ENCODE measurements at regions not wholly inside any gene's neighbourhood (a gene's known extent, or its start where the extent isn't known, plus 50 kb on each side); places are given as distances from the start of the nearest gene placed in this dataset.

GRCh38 chr17:13230350-13231264 is 212.8 kb upstream of the ELAC2 start:
- no peaks in the 10 kb centered on the region for H3K36me3 ChIP-seq (replicated peaks in 1 of 2; ENCODE audit: control extremely low read depth in 1 of 2, control insufficient read depth in 1 of 2, extremely low read depth in 1 of 2, insufficient read depth in 2 of 2, low read length in 1 of 2)
- Mint-ChIP-seq H3K4me1 (no peaks in the 10 kb centered on the region), H3K27ac (no peak overlapping the region), H3K27me3 (no peaks in the 10 kb centered on the region), H3K4me3 (no peak overlapping the region), H3K9me3 (ENCODE audit: insufficient read depth) (no peaks in the 10 kb centered on the region)
- ATAC-seq (ENCODE audit: low read depth) (no peak), DNase-seq (no peak)
- WGBS (ENCODE audit: insufficient coverage) = 74% methylated on average over 4 of the region's 11 CpGs
- no peaks in the 10 kb centered on the region for H4K20me1 ChIP-seq (ENCODE audit: control insufficient read depth, insufficient read depth, low read length, poor library complexity, severe bottlenecking)
- no peaks in the 10 kb centered on the region for H3K4me1 ChIP-seq (ENCODE audit: control insufficient read depth in 2 of 2, insufficient read depth in 2 of 2, low read length in 2 of 2)
- peaks cover 0 to 9% (median 0%) of the 10 kb centered on the region in 3 donors for H3K9me3 ChIP-seq (ENCODE audit: control extremely low read depth in 1 of 3, control insufficient read depth in 2 of 3, insufficient read depth in 1 of 3, low read length in 2 of 3)
- intact Hi-C loops (cut with micrococcal nuclease) = no loop called here
- no peak overlapping the region for H3K27ac ChIP-seq (ENCODE audit: low read length in 2 of 2)
- H3K79me2 ChIP-seq (ENCODE audit: control insufficient read depth, insufficient read depth, low read length) = no peaks in the 10 kb centered on the region
- no peaks in the 10 kb centered on the region for H3K27me3 ChIP-seq (replicated peaks in 1 of 4; ENCODE audit: control extremely low read depth in 1 of 4, control insufficient read depth in 3 of 4, insufficient read depth in 4 of 4, low read length in 3 of 4)
- no peak overlapping the region for H2AFZ ChIP-seq (ENCODE audit: insufficient read depth, low read depth, low read length, poor library complexity, severe bottlenecking)
- no peak overlapping the region for H3K9ac ChIP-seq (ENCODE audit: low read length)
- H3K4me3 ChIP-seq (ENCODE audit: control extremely low read depth in 1 of 5, extremely low read depth in 1 of 5, insufficient read depth in 1 of 5, low read depth in 2 of 5, low read length in 4 of 5) = no peak overlapping the region
- no peak overlapping the region for H3K4me2 ChIP-seq (replicated peaks; ENCODE audit: low read depth, low read length, poor library complexity, severe bottlenecking)
- ChIA-PET POLR2A (no interaction called here), CTCF (interaction anchor here (1.8 kb wide), 1 partner anchor 201 kb away, joined by 5 read pairs; no protein-coding TSS in a partner anchor)
- TF ChIP-seq, protein P1, sequence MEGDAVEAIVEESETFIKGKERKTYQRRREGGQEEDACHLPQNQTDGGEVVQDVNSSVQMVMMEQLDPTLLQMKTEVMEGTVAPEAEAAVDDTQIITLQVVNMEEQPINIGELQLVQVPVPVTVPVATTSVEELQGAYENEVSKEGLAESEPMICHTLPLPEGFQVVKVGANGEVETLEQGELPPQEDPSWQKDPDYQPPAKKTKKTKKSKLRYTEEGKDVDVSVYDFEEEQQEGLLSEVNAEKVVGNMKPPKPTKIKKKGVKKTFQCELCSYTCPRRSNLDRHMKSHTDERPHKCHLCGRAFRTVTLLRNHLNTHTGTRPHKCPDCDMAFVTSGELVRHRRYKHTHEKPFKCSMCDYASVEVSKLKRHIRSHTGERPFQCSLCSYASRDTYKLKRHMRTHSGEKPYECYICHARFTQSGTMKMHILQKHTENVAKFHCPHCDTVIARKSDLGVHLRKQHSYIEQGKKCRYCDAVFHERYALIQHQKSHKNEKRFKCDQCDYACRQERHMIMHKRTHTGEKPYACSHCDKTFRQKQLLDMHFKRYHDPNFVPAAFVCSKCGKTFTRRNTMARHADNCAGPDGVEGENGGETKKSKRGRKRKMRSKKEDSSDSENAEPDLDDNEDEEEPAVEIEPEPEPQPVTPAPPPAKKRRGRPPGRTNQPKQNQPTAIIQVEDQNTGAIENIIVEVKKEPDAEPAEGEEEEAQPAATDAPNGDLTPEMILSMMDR (IDR thresholded peaks at IDR 0.05) = no peak
- no peak for TF ChIP-seq EZH2 (IDR thresholded peaks at IDR 0.05; ENCODE audit: borderline replicate concordance, insufficient read depth, low read depth, low read length, poor library complexity, severe bottlenecking)

DNA sequence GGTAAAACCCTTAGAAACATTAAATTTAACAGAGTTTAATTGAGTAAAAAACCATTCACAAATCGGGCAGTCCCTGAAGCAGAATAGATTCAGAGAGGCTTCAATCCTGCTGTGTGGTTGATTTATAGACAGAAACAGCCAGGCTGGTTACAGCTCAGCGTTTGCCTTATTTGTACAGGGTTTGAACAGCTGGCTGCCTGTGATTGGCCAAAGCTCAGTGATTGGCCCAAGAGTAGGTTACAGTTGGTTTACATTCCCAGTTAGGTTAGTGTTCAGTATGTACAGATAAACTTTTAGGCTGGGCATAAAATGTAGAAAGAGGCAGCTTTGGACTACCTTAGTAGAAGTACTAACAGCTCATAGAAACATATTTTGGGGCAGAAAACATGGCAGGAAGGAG is 210.4 kb upstream of the ELAC2 start:
- no peaks in the 10 kb centered on the region for H3K79me2 ChIP-seq (ENCODE audit: control insufficient read depth, insufficient read depth, low read length)
- H3K27ac ChIP-seq (ENCODE audit: low read length in 2 of 2) = no peak overlapping the region
- no peak overlapping the region for H3K27ac Mint-ChIP-seq
- ATAC-seq (ENCODE audit: low read depth) = no peak
- ChIA-PET CTCF (no interaction called here), POLR2A (no interaction called here)
- H3K9me3 ChIP-seq (ENCODE audit: control extremely low read depth in 1 of 3, control insufficient read depth in 2 of 3, insufficient read depth in 1 of 3, low read length in 2 of 3) = peaks cover 0 to 7% (median 0%) of the 10 kb centered on the region in 3 donors
- intact Hi-C loops (cut with micrococcal nuclease) = no loop called here
- DNase-seq = no peak
- H3K9ac ChIP-seq (ENCODE audit: low read length) = no peak overlapping the region
- no peak for TF ChIP-seq EZH2 (IDR thresholded peaks at IDR 0.05; ENCODE audit: borderline replicate concordance, insufficient read depth, low read depth, low read length, poor library complexity, severe bottlenecking)
- TF ChIP-seq, protein P1 (IDR thresholded peaks at IDR 0.05) = no peak
- no peaks in the 10 kb centered on the region for H3K9me3 Mint-ChIP-seq (ENCODE audit: insufficient read depth)
- H3K4me2 ChIP-seq (replicated peaks; ENCODE audit: low read depth, low read length, poor library complexity, severe bottlenecking) = no peak overlapping the region
- no peaks in the 10 kb centered on the region for H3K36me3 ChIP-seq (replicated peaks in 1 of 2; ENCODE audit: control extremely low read depth in 1 of 2, control insufficient read depth in 1 of 2, extremely low read depth in 1 of 2, insufficient read depth in 2 of 2, low read length in 1 of 2)
- no peaks in the 10 kb centered on the region for H3K27me3 ChIP-seq (replicated peaks in 1 of 4; ENCODE audit: control extremely low read depth in 1 of 4, control insufficient read depth in 3 of 4, insufficient read depth in 4 of 4, low read length in 3 of 4)
- H4K20me1 ChIP-seq (ENCODE audit: control insufficient read depth, insufficient read depth, low read length, poor library complexity, severe bottlenecking) = no peaks in the 10 kb centered on the region
- no peak overlapping the region for H3K4me3 ChIP-seq (ENCODE audit: control extremely low read depth in 1 of 5, extremely low read depth in 1 of 5, insufficient read depth in 1 of 5, low read depth in 2 of 5, low read length in 4 of 5)
- H3K4me1 ChIP-seq (ENCODE audit: control insufficient read depth in 2 of 2, insufficient read depth in 2 of 2, low read length in 2 of 2) = no peaks in the 10 kb centered on the region
- WGBS (ENCODE audit: insufficient coverage) = 91% methylated on average over 2 of the region's 2 CpGs
- no peak overlapping the region for H2AFZ ChIP-seq (ENCODE audit: insufficient read depth, low read depth, low read length, poor library complexity, severe bottlenecking)
- H3K4me3 Mint-ChIP-seq = no peak overlapping the region
- H3K27me3 Mint-ChIP-seq = no peaks in the 10 kb centered on the region
- H3K4me1 Mint-ChIP-seq = no peaks in the 10 kb centered on the region
